CD4-positive, alpha-beta T cell (primary cell): ENCODE measurements at regions not wholly inside any gene's neighbourhood (a gene's known extent, or its start where the extent isn't known, plus 50 kb on each side); places are given as distances from the start of the nearest gene placed in this dataset.
"Not testable (repeated sequence)": the region's sequence is repeated elsewhere in the genome, so short reads cannot be mapped to it uniquely, and the experiment has no call there.

ENCODE experiments used
- ATAC-seq: fragments of 200-7000 bp; cut with Tn5 transposase; one replicate; pipeline ENCODE4 v1.10.0; 2022; ENCODE audit warnings: mild to moderate bottlenecking; ENCODE audit not compliant: poor library complexity
- CTCF ChIA-PET: fragments of 350-600 bp; sonication (Branson Sonifier 250); formaldehyde crosslinking; loops from one replicate; lab custom pipeline; 2021; ENCODE audit warnings: antibody characterized with exemption, inconsistent platforms; lab: Charles Lee
- POLR2A ChIA-PET: fragments of 350-600 bp; sonication (Branson Sonifier 250); formaldehyde crosslinking; loops from one replicate; lab custom pipeline; 2021; ENCODE audit warnings: antibody characterized with exemption, inconsistent platforms; lab: Charles Lee
- DNase-seq, 14 experiments: peaks; one replicate each; pipeline ENCODE4 v3.0.0-alpha.2; 2013 to 2020; ENCODE audit warnings: mixed read lengths in 2 of 14
- H3K27ac ChIP-seq, 2 donors: one replicate each; pipeline versions ENCODE4 v1.5.1 to v1.7.0; 2013; ENCODE audit warnings: low read length in 2 of 2, low read depth in 1 of 2, mild to moderate bottlenecking in 1 of 2
- H3K27me3 ChIP-seq, 2 experiments: 1 replicate in 1 of 2; 2 replicates in 1 of 2; pipeline versions ENCODE4 v1.6.1 to v1.7.0; 2013; ENCODE audit warnings: low read length in 2 of 2, control low read depth in 1 of 2, mild to moderate bottlenecking in 1 of 2, moderate library complexity in 1 of 2; ENCODE audit not compliant: insufficient read depth in 2 of 2, control insufficient read depth in 1 of 2
- H3K36me3 ChIP-seq: one replicate; pipeline ENCODE4 v1.6.1; 2013; ENCODE audit warnings: low read length, control low read depth; ENCODE audit not compliant: insufficient read depth
- H3K4me1 ChIP-seq: one replicate; pipeline ENCODE4 v1.6.1; 2013; ENCODE audit warnings: low read length, control low read depth; ENCODE audit not compliant: insufficient read depth
- H3K4me3 ChIP-seq: one replicate; pipeline ENCODE4 v1.5.1; 2013; ENCODE audit warnings: mild to moderate bottlenecking, low read length, moderate library complexity
- H3K9me3 ChIP-seq, 2 experiments: 1 replicate in 1 of 2; 2 replicates in 1 of 2; pipeline versions ENCODE4 v1.6.1 to v1.7.0; 2013; ENCODE audit warnings: low read length in 2 of 2, mild to moderate bottlenecking in 2 of 2, control low read depth in 1 of 2, moderate library complexity in 1 of 2; ENCODE audit not compliant: control insufficient read depth in 1 of 2, insufficient read depth in 1 of 2
- H3K27ac Mint-ChIP-seq: one replicate; pipeline ENCODE4 v1.8.0; 2020; ENCODE audit warnings: mixed read lengths
- H3K27me3 Mint-ChIP-seq: one replicate; pipeline ENCODE4 v1.8.0; 2021; ENCODE audit warnings: mixed read lengths
- H3K36me3 Mint-ChIP-seq: one replicate; pipeline ENCODE4 v1.8.0; 2021; ENCODE audit warnings: low read depth, mixed read lengths
- H3K4me1 Mint-ChIP-seq: one replicate; pipeline ENCODE4 v1.8.0; 2021; ENCODE audit warnings: low read depth, mixed read lengths
- H3K4me3 Mint-ChIP-seq: one replicate; pipeline ENCODE4 v1.8.0; 2020; ENCODE audit warnings: mild to moderate bottlenecking, mixed read lengths
- H3K9me3 Mint-ChIP-seq: one replicate; pipeline ENCODE4 v1.8.0; 2020; ENCODE audit warnings: mixed read lengths
- intact Hi-C, 2 experiments: fragments of 100-400 bp; cut with DNase I in 1 of 2; cut with micrococcal nuclease in 1 of 2; formaldehyde crosslinking; loops; one replicate each; pipeline versions ENCODE4 v1.15.1 to v1.9.0; 2023 to 2025; cut with DNase I, micrococcal nuclease
- TF ChIP-seq, protein P1 (sequence below): fragments of 200-600 bp; IDR thresholded peaks from one replicate; pipeline ENCODE4 v1.8.0; 2022; ENCODE audit warnings: antibody characterized with exemption, mild to moderate bottlenecking

DNA sequence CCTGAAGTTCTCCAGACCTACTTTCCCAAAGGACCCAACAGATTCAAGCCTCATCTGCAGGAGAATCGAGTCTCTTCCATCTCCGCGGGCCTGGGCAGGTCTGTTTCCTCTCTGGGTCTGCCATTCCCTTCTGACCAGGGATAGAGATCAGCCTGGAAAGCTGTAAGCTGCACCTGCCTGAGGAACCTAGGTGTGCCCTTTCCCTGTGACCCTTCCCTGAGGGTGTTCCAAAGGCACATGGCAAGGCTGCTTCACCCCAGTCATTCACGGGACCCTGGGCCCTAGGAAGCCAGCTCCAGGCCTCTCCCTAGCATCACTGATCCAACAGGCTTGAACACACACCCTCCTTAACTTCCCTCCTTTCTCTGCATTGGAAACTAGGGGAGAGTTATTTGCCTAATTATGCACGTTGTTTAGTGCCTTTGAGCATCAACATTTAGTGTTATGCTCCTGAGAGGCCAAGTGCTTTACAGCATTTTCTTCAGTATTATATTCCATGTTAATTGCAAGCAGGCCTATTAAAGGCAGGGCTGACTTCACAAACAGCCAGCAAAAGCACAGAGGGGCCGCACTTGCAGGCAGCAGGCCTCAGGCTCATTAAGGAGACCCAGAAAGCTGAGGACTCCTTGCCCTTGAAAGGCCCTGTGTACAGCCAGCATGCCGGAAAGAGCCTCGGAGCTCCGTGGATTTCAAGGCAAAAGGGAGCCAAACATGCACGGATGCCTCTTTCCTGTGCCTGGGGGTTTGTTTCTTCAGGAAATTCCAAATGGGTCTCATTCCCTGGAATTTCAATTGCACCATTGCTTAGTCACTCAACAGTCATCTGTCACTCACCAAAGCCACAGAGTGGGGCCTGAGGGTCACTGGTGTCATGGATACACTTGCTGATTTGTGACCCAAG, 91.0 kb upstream of the FAM20C start:
- Histone ChIP-seq H3K36me3 (no peaks in the 10 kb centered on the region), H3K27me3 (no peaks in the 10 kb centered on the region), H3K9me3 (peaks cover 7 to 30% of the 10 kb centered on the region in 2 experiments), H3K4me1 (peaks cover 12% of the 10 kb centered on the region), H3K27ac (no peak overlapping the region), H3K4me3 (no peak overlapping the region)
- ChIA-PET CTCF (no interaction called here), POLR2A (no interaction called here)
- Mint-ChIP-seq H3K27me3 (peaks cover 6% of the 10 kb centered on the region), H3K27ac (no peak overlapping the region), H3K9me3 (peaks cover 2% of the 10 kb centered on the region), H3K4me3 (no peak overlapping the region), H3K36me3 (no peaks in the 10 kb centered on the region), H3K4me1 (peaks cover 11% of the 10 kb centered on the region)
- intact Hi-C loops, result no loop called here
- peak in 1 of 14 experiments; percentile 10 for DNase-seq
- TF ChIP-seq, protein P1, sequence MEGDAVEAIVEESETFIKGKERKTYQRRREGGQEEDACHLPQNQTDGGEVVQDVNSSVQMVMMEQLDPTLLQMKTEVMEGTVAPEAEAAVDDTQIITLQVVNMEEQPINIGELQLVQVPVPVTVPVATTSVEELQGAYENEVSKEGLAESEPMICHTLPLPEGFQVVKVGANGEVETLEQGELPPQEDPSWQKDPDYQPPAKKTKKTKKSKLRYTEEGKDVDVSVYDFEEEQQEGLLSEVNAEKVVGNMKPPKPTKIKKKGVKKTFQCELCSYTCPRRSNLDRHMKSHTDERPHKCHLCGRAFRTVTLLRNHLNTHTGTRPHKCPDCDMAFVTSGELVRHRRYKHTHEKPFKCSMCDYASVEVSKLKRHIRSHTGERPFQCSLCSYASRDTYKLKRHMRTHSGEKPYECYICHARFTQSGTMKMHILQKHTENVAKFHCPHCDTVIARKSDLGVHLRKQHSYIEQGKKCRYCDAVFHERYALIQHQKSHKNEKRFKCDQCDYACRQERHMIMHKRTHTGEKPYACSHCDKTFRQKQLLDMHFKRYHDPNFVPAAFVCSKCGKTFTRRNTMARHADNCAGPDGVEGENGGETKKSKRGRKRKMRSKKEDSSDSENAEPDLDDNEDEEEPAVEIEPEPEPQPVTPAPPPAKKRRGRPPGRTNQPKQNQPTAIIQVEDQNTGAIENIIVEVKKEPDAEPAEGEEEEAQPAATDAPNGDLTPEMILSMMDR, result no peak
- ATAC-seq, result no peak

DNA sequence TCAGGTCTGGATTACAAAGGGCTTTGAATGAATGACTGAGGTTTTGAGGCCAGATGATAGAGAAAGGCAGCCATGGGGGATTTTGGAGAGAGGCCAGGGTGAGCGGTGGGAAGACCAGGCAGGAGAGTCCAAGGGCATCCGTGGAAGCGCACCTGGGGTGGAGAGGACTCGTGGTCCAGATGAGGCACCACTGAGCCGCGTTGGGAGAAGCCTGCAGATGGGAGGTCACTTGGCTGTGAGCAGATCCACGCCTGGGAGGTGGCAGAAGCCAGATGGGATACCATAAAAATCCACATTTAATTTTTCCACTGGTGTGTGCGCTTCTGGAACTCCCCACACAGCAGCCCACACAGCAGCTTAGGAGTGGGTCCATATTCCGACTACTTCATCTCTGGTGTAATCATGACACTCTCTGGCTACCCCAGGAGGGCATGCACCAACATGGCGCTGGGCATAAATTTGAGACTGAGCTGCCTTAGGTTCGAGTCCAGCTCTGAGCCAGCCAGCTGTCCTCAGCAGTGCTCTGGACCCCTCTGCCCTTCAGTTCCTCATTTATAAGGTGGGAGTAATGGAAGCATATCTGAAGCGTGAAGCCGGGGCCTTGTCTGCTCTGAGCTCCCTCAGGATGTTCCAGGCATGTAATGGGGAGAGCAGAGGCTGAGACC, 90.2 kb upstream of the FAM20C start:
- H3K4me1 Mint-ChIP-seq, result peaks cover 11% of the 10 kb centered on the region
- Histone ChIP-seq H3K36me3 (no peaks in the 10 kb centered on the region), H3K27me3 (no peaks in the 10 kb centered on the region), H3K9me3 (peaks cover 7 to 30% of the 10 kb centered on the region in 2 experiments), H3K27ac (peak overlapping the region in 1 of 2 donors; percentile 45), H3K4me3 (no peak overlapping the region), H3K4me1 (peaks cover 12% of the 10 kb centered on the region)
- no peak overlapping the region for H3K4me3 Mint-ChIP-seq
- intact Hi-C loops, result no loop called here
- POLR2A ChIA-PET, result no interaction called here
- ATAC-seq (no peak), DNase-seq (no peak)
- CTCF ChIA-PET, result no interaction called here
- peaks cover 2% of the 10 kb centered on the region for H3K9me3 Mint-ChIP-seq
- TF ChIP-seq, protein P1, result no peak
- H3K27me3 Mint-ChIP-seq, result peaks cover 13% of the 10 kb centered on the region
- no peaks in the 10 kb centered on the region for H3K36me3 Mint-ChIP-seq
- peak overlapping the region; percentile 36 for H3K27ac Mint-ChIP-seq

DNA sequence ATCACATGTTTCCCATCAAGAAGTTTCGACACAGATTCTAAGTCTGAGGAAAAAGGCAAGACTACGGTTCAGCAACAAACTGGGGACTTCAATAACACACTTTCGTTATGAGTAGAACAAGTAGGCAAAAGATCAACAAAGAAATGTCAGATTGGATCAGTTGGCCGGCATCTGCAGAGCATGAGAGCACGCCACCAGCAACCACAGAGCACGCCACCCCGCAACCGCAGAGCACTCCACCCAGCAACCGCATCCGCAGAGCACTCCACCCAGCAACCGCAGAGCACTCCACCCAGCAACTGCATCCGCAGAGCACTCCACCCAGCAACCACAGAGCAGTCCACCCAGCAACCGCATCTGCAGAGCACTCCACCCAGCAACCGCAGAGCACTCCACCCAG, 89.7 kb upstream of the FAM20C start:
- no peak for ATAC-seq
- H3K9me3 Mint-ChIP-seq, result peaks cover 2% of the 10 kb centered on the region
- Histone ChIP-seq H3K4me3 (no peak overlapping the region), H3K4me1 (peaks cover 12% of the 10 kb centered on the region), H3K36me3 (no peaks in the 10 kb centered on the region), H3K9me3 (peaks cover 7 to 29% of the 10 kb centered on the region in 2 experiments), H3K27me3 (no peaks in the 10 kb centered on the region), H3K27ac (peak overlapping the region in 1 of 2 donors; percentile 45)
- ChIA-PET CTCF (no interaction called here), POLR2A (no interaction called here)
- TF ChIP-seq, protein P1, result no peak
- H3K27ac Mint-ChIP-seq, result peak overlapping the region; percentile 36
- peaks cover 14% of the 10 kb centered on the region for H3K27me3 Mint-ChIP-seq
- intact Hi-C loops, result no loop called here
- H3K36me3 Mint-ChIP-seq, result no peaks in the 10 kb centered on the region
- H3K4me3 Mint-ChIP-seq, result no peak overlapping the region
- H3K4me1 Mint-ChIP-seq, result peaks cover 11% of the 10 kb centered on the region
- DNase-seq, result peak in 4 of 14 experiments; percentile 1 to 49 (median 21)

DNA sequence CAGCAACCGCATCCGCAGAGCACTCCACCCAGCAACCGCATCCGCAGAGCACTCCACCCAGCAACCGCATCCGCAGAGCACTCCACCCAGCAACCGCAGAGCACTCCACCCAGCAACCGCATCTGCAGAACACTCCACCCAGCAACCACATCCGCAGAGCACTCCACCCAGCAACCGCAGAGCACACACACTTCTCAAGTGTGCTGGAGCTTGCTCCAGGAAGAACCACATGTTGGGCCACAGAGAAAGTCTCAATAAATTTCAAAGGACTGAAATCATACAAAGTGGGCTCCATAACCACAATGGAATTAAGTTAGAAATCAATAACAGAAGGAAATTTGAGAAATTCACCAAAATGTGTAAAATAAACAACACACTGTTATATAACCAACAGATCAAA, 88.4 kb upstream of the FAM20C start:
- H3K36me3 ChIP-seq, H3K9me3 Mint-ChIP-seq, intact Hi-C loops, H3K27me3 ChIP-seq, H3K4me3 ChIP-seq, H3K36me3 Mint-ChIP-seq, ATAC-seq, CTCF ChIA-PET: not testable (repeated sequence)
- peak in 2 of 14 experiments; percentile 30 to 60 for DNase-seq
- H3K9me3 ChIP-seq, result peaks cover 0 to 26% of the 10 kb centered on the region in 2 experiments
- peak overlapping the region in 1 of 2 donors; percentile 13 for H3K27ac ChIP-seq
- Mint-ChIP-seq H3K27ac (peak overlapping the region; percentile 70), H3K27me3 (peaks cover 20% of the 10 kb centered on the region), H3K4me3 (peak overlapping the region; percentile 15), H3K4me1 (peaks cover 11% of the 10 kb centered on the region)
- POLR2A ChIA-PET, result interaction anchor here (0.6 kb wide), 1 partner anchor 88 kb away, joined by 3 read pairs; the partner anchor contains the start of gene FAM20C
- H3K4me1 ChIP-seq, result peaks cover 12% of the 10 kb centered on the region
